Hepatocyte (in vitro differentiated cells): ENCODE measurements at regions not wholly inside any gene's neighbourhood (a gene's known extent, or its start where the extent isn't known, plus 50 kb on each side); places are given as distances from the start of the nearest gene placed in this dataset.

Experiments used
- DNase-seq: peaks from one replicate; pipeline ENCODE4 v3.0.0-alpha.2; 2016; ENCODE audit warnings: low spot score
- H2AFZ ChIP-seq: fragments of 200-600 bp; sonication (generic); 2 replicates; pipeline ENCODE4 v1.6.0; 2016; ENCODE audit warnings: antibody characterized with exemption, mild to moderate bottlenecking
- H3K27ac ChIP-seq: fragments of 200-600 bp; sonication (generic); 2 replicates; pipeline ENCODE4 v1.5.1; 2016; ENCODE audit warnings: mild to moderate bottlenecking
- H3K27me3 ChIP-seq: fragments of 200-600 bp; sonication (generic); 2 replicates; pipeline ENCODE4 v1.6.1; 2016
- H3K36me3 ChIP-seq: fragments of 200-600 bp; sonication (generic); replicated peaks from 2 replicates; pipeline ENCODE4 v1.5.1; 2016; ENCODE audit warnings: low read depth; ENCODE audit not compliant: insufficient read depth
- H3K4me1 ChIP-seq: fragments of 200-600 bp; sonication (generic); 2 replicates; pipeline ENCODE4 v1.5.1; 2016; ENCODE audit warnings: mild to moderate bottlenecking, moderate library complexity; ENCODE audit not compliant: insufficient read depth
- H3K4me2 ChIP-seq: fragments of 200-600 bp; sonication (generic); 2 replicates; pipeline ENCODE4 v1.6.0; 2016
- H3K4me3 ChIP-seq: fragments of 200-600 bp; sonication (generic); 2 replicates; pipeline ENCODE4 v1.5.1; 2016; ENCODE audit warnings: mild to moderate bottlenecking
- H3K79me2 ChIP-seq: fragments of 200-600 bp; sonication (generic); 2 replicates; pipeline ENCODE4 v1.6.0; 2017; ENCODE audit warnings: mild to moderate bottlenecking
- H3K9me2 ChIP-seq: fragments of 200-600 bp; sonication (generic); replicated peaks from 2 replicates; pipeline ENCODE4 v1.6.0; 2017; ENCODE audit warnings: mild to moderate bottlenecking; ENCODE audit not compliant: insufficient read depth
- H3K9me3 ChIP-seq: fragments of 200-600 bp; sonication (generic); 2 replicates; pipeline ENCODE4 v1.5.1; 2016; ENCODE audit warnings: low read depth, mild to moderate bottlenecking
- H4K20me1 ChIP-seq: fragments of 200-600 bp; sonication (generic); 2 replicates; pipeline ENCODE4 v1.6.0; 2016; ENCODE audit warnings: mild to moderate bottlenecking; ENCODE audit not compliant: insufficient read depth, poor library complexity, severe bottlenecking
- CTCF ChIP-seq: fragments of 200-600 bp; sonication (generic); IDR thresholded peaks from 2 replicates; pipeline ENCODE4 v1.5.1; 2016; ENCODE audit warnings: antibody characterized with exemption, mild to moderate bottlenecking; ENCODE audit not compliant: poor library complexity
- EZH2 ChIP-seq: fragments of 200-600 bp; sonication (generic); IDR thresholded peaks from 2 replicates; pipeline ENCODE4 v1.6.1; 2016; ENCODE audit warnings: antibody characterized with exemption, mild to moderate bottlenecking, borderline replicate concordance
- EZH2phosphoT487 ChIP-seq: fragments of 200-600 bp; sonication (generic); IDR thresholded peaks from one replicate; pipeline ENCODE4 v1.6.1; 2018; ENCODE audit warnings: antibody characterized with exemption, mild to moderate bottlenecking, low read depth, moderate library complexity; ENCODE audit not compliant: unreplicated experiment, severe bottlenecking
- WGBS: methylation state at CpG from one replicate; pipeline ENCODE4 v1.1.6; 2016; ENCODE audit warnings: low lambda C conversion rate; ENCODE audit errors: missing lambda C conversion rate; 5-methylcytosine and 5-hydroxymethylcytosine counted together

GRCh38 chr2:30385327-30385726 lies 61.7 kb upstream of the LCLAT1 start:
- peak; percentile 64 for DNase-seq
- H3K36me3 ChIP-seq, result no peaks in the 10 kb centered on the region
- H3K27me3 ChIP-seq, result no peaks in the 10 kb centered on the region
- H3K27ac ChIP-seq, result no peak overlapping the region
- WGBS, result 9% methylated on average over 5 of the region's 5 CpGs
- no peak for TF ChIP-seq EZH2phosphoT487
- no peak for TF ChIP-seq EZH2
- no peak for TF ChIP-seq CTCF
- no peaks in the 10 kb centered on the region for H3K9me3 ChIP-seq
- H2AFZ ChIP-seq, result no peak overlapping the region
- no peaks in the 10 kb centered on the region for H3K9me2 ChIP-seq
- no peaks in the 10 kb centered on the region for H3K4me1 ChIP-seq
- no peaks in the 10 kb centered on the region for H3K79me2 ChIP-seq
- no peak overlapping the region for H3K4me3 ChIP-seq
- H4K20me1 ChIP-seq, result no peaks in the 10 kb centered on the region
- H3K4me2 ChIP-seq, result no peak overlapping the region

GRCh38 chr2:30392097-30392496 lies 54.9 kb upstream of the LCLAT1 start:
- Histone ChIP-seq H2AFZ (no peak overlapping the region), H3K36me3 (no peaks in the 10 kb centered on the region), H3K27me3 (no peaks in the 10 kb centered on the region), H3K4me1 (no peaks in the 10 kb centered on the region), H3K79me2 (no peaks in the 10 kb centered on the region), H4K20me1 (no peaks in the 10 kb centered on the region), H3K9me3 (no peaks in the 10 kb centered on the region), H3K27ac (no peak overlapping the region), H3K4me2 (no peak overlapping the region), H3K9me2 (no peaks in the 10 kb centered on the region), H3K4me3 (no peak overlapping the region)
- DNase-seq, result no peak
- no peak for TF ChIP-seq EZH2
- TF ChIP-seq CTCF, result no peak
- no peak for TF ChIP-seq EZH2phosphoT487

- Histone ChIP-seq H4K20me1 (no peaks in the 10 kb centered on the region), H3K79me2 (no peaks in the 10 kb centered on the region), H3K36me3 (no peaks in the 10 kb centered on the region), H3K27ac (no peak overlapping the region), H2AFZ (no peak overlapping the region), H3K4me1 (no peaks in the 10 kb centered on the region), H3K4me2 (no peak overlapping the region), H3K27me3 (no peaks in the 10 kb centered on the region), H3K9me3 (no peaks in the 10 kb centered on the region), H3K4me3 (no peak overlapping the region), H3K9me2 (no peaks in the 10 kb centered on the region)
- TF ChIP-seq EZH2phosphoT487 (no peak), EZH2 (no peak), CTCF (no peak)
- peak; percentile 33 for DNase-seq
- WGBS, result 90% methylated on average over 1 of the region's 1 CpG
Observed at GRCh38 chr2:30393510-30393909, 53.5 kb upstream of the LCLAT1 start.

GRCh38 chr2:30394096-30394495 lies 53.0 kb upstream of the LCLAT1 start:
- no peak overlapping the region for H3K27ac ChIP-seq

More at GRCh38 chr2:30394096-30394495, 53.0 kb upstream of the LCLAT1 start:
- Histone ChIP-seq H3K4me2 (no peak overlapping the region), H3K4me1 (no peaks in the 10 kb centered on the region), H3K36me3 (no peaks in the 10 kb centered on the region), H3K27me3 (no peaks in the 10 kb centered on the region), H3K9me2 (no peaks in the 10 kb centered on the region), H4K20me1 (no peaks in the 10 kb centered on the region), H3K4me3 (no peak overlapping the region), H2AFZ (no peak overlapping the region), H3K79me2 (no peaks in the 10 kb centered on the region), H3K9me3 (no peaks in the 10 kb centered on the region)
- TF ChIP-seq CTCF, result no peak
- DNase-seq, result no peak
- 46% methylated on average over 5 of the region's 5 CpGs for WGBS
